Spleen (tissue), 11 donors: ENCODE measurements at regions not wholly inside any gene's neighbourhood (a gene's known extent, or its start where the extent isn't known, plus 50 kb on each side); places are given as distances from the start of the nearest gene placed in this dataset.
"Not testable (repeated sequence)": the region's sequence is repeated elsewhere in the genome, so short reads cannot be mapped to it uniquely, and the experiment has no call there.

Source experiments
- DNase-seq: peaks from one replicate; pipeline ENCODE4 v3.0.0-alpha.2; 2020
- H3K27ac ChIP-seq, 8 donors: fragments of 200-600 bp; sonication (generic) in 7 of 8; 1 replicate in 4 of 8; 2 replicates in 4 of 8; pipeline versions ENCODE4 v1.5.0 to v1.8.0; 2016 to 2021; ENCODE audit warnings: inconsistent platforms in 4 of 8, mild to moderate bottlenecking in 4 of 8, moderate library complexity in 1 of 8
- H3K27me3 ChIP-seq, 7 donors: fragments of 200-600 bp; sonication (generic) in 6 of 7; replicated peaks in 1 of 7; 1 replicate in 4 of 7; 2 replicates in 3 of 7; pipeline versions ENCODE4 v1.5.0 to v1.8.0; 2016 to 2021; ENCODE audit warnings: inconsistent platforms in 3 of 7, mild to moderate bottlenecking in 1 of 7
- H3K36me3 ChIP-seq, 6 donors: fragments of 200-600 bp; sonication (generic) in 5 of 6; 1 replicate in 4 of 6; 2 replicates in 2 of 6; pipeline versions ENCODE4 v1.5.0 to v1.8.0; 2016 to 2021; ENCODE audit warnings: inconsistent platforms in 2 of 6
- H3K4me1 ChIP-seq, 6 donors: fragments of 200-600 bp; sonication (generic) in 5 of 6; 1 replicate in 3 of 6; 2 replicates in 3 of 6; pipeline versions ENCODE4 v1.5.0 to v1.8.0; 2016 to 2021; ENCODE audit warnings: inconsistent platforms in 3 of 6
- H3K4me3 ChIP-seq, 8 donors: fragments of 200-600 bp; sonication (generic) in 7 of 8; 1 replicate in 4 of 8; 2 replicates in 4 of 8; pipeline versions ENCODE4 v1.5.0 to v1.8.0; 2016 to 2021; ENCODE audit warnings: inconsistent platforms in 4 of 8, mild to moderate bottlenecking in 4 of 8, moderate library complexity in 2 of 8
- H3K9me3 ChIP-seq, 8 donors: fragments of 200-600 bp; sonication (generic) in 7 of 8; 1 replicate in 4 of 8; 2 replicates in 4 of 8; pipeline versions ENCODE4 v1.5.0 to v1.8.0; 2016 to 2021; ENCODE audit warnings: inconsistent platforms in 4 of 8
- POLR2A ChIP-seq, 3 donors: fragments of 450-650 bp; IDR thresholded peaks; one replicate each; pipeline ENCODE4 v1.5.1; 2017; ENCODE audit warnings: antibody characterized with exemption in 3 of 3, mild to moderate bottlenecking in 1 of 3
- POLR2AphosphoS5 ChIP-seq, 3 donors: sonication (generic); formaldehyde crosslinking; IDR thresholded peaks; one replicate each; pipeline ENCODE4 v1.5.1; 2017; ENCODE audit warnings: antibody characterized with exemption in 3 of 3
- WGBS, 5 donors: extraction: QIAGEN DNeasy Blood & Tissue Kit in 3 of 5; methylation state at CpG; one replicate each; pipeline versions ENCODE4 v1.1.5 to v1.1.7; 2013 to 2018; 5-methylcytosine and 5-hydroxymethylcytosine counted together
- intact Hi-C: fragments of 100-400 bp; cut with DNase I; formaldehyde crosslinking; loops from one replicate; pipeline ENCODE4 v1.15.0; 2023; ENCODE audit warnings: low total_unique reads
- TF ChIP-seq, protein P1 (sequence below), 11 experiments: fragments of 200-600 bp in 7 of 11; fragments of 450-650 bp in 4 of 11; sonication (generic) in 4 of 11; IDR thresholded peaks in 8 of 11; conservative IDR thresholded peaks in 3 of 11; 1 replicate in 7 of 11; 2 replicates in 4 of 11; pipeline versions ENCODE4 v1.4.0 to v1.8.0; 2016 to 2021; ENCODE audit warnings: antibody characterized with exemption in 11 of 11, inconsistent platforms in 4 of 11, mild to moderate bottlenecking in 1 of 11
- donor health status: healthy with polysubstance abuse.
- donor health status: DM: no; HTN: no; CAD: no; lungs with moderate emphysema.
- donor health status: DM: no; HTN: no; CAD: no.
- donor health status: Bipolar disorder and iron deficiency.
- donor health status: healthy.
- donor health status: DM: no; HTN: no; CAD: no.
- donor health status: DM: yes; HTN: yes; CAD: no.

GRCh38 chr4:131721883-131722282, 1427.2 kb upstream of the PCDH10 start:
- intact Hi-C loops: no loop called here
- Histone ChIP-seq H3K4me1 (no peaks in the 10 kb centered on the region), H3K27ac (no peak overlapping the region), H3K27me3 (no peaks in the 10 kb centered on the region), H3K4me3 (no peak overlapping the region), H3K9me3 (peaks cover 0 to 8% (median 0%) of the 10 kb centered on the region in 8 donors), H3K36me3 (no peaks in the 10 kb centered on the region)
- WGBS, 5 donors: 70 to 89% (median 80%) methylated on average over 2 of the region's 2 CpGs
- TF ChIP-seq, protein P1, sequence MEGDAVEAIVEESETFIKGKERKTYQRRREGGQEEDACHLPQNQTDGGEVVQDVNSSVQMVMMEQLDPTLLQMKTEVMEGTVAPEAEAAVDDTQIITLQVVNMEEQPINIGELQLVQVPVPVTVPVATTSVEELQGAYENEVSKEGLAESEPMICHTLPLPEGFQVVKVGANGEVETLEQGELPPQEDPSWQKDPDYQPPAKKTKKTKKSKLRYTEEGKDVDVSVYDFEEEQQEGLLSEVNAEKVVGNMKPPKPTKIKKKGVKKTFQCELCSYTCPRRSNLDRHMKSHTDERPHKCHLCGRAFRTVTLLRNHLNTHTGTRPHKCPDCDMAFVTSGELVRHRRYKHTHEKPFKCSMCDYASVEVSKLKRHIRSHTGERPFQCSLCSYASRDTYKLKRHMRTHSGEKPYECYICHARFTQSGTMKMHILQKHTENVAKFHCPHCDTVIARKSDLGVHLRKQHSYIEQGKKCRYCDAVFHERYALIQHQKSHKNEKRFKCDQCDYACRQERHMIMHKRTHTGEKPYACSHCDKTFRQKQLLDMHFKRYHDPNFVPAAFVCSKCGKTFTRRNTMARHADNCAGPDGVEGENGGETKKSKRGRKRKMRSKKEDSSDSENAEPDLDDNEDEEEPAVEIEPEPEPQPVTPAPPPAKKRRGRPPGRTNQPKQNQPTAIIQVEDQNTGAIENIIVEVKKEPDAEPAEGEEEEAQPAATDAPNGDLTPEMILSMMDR (IDR thresholded peaks at IDR 0.05 in 8 of 11, conservative IDR thresholded peaks at IDR 0.05 in 3 of 11): no peak
- TF ChIP-seq POLR2AphosphoS5 (IDR thresholded peaks at IDR 0.05) (no peak), POLR2A (IDR thresholded peaks at IDR 0.05) (no peak)
- no peak for DNase-seq

- H3K4me3 ChIP-seq, H3K4me1 ChIP-seq, H3K27ac ChIP-seq, H3K27me3 ChIP-seq, H3K36me3 ChIP-seq, intact Hi-C loops, H3K9me3 ChIP-seq: not testable (repeated sequence)
- WGBS, 5 donors: 91 to 97% (median 97%) methylated on average over 14 to 18 of the region's 24 CpGs
- peak; percentile 50 for DNase-seq
Measured at GRCh38 chr4:131723069-131723468, 1426.0 kb upstream of the PCDH10 start.

DNA sequence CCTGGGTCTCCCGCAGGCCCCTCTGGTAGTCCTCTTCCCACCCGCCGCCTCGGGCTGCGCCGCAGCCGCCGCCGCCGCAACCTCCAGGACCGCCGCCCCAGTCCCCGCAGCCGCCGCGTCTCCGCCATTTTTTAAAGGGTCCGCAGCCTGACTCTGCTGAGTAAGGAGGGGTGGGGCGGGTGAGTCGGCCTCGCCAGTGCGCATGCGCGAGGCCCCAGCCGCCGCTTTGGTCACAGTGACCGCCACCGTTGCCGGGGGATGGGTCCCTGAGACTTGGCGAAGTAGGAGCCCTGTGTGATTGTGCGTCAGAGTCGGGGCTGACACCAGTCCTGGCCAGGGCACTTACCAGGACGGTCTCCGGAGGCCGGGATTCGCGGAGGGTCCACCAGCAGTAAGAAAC, 1424.2 kb upstream of the PCDH10 start:
- H3K9me3 ChIP-seq: peaks cover 0 to 15% (median 1%) of the 10 kb centered on the region in 8 donors
- DNase-seq: peak; percentile 80
- H3K27me3 ChIP-seq, H3K36me3 ChIP-seq, H3K4me3 ChIP-seq, intact Hi-C loops, H3K27ac ChIP-seq, H3K4me1 ChIP-seq: not testable (repeated sequence)
- 85 to 97% (median 94%) methylated on average over 24 to 36 of the region's 37 CpGs; no CpG with 5 or more reads in 1 of the 5 donors for WGBS, 5 donors

DNA sequence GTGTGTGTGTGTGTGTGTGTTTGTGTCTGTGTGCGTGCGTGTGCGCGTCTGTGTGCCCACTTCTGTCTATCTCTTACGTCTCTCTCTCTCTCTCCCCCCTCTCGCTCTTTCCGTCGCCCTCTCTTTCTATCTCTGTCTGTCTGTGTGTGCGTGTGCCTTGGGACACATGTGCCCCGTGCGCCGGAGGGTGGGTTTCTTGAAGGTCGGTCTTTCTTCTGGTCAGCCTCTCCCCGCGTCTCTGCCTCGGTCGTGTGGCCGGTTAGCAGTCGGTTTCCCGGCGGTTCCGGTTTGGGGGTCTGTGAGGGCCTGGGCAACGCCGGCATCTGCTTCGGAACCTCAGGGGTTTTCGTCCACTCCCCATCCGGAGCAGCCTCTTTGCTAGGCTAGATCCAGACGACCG, 1423.6 kb upstream of the PCDH10 start:
- H3K36me3 ChIP-seq, H3K27me3 ChIP-seq, H3K4me3 ChIP-seq, intact Hi-C loops, DNase-seq, H3K4me1 ChIP-seq, H3K27ac ChIP-seq: not testable (repeated sequence)
- 96 to 99% (median 98%) methylated on average over 18 to 29 of the region's 29 CpGs; no CpG with 5 or more reads in 1 of the 5 donors for WGBS, 5 donors
- peaks cover 0 to 18% (median 2%) of the 10 kb centered on the region in 8 donors for H3K9me3 ChIP-seq

DNA sequence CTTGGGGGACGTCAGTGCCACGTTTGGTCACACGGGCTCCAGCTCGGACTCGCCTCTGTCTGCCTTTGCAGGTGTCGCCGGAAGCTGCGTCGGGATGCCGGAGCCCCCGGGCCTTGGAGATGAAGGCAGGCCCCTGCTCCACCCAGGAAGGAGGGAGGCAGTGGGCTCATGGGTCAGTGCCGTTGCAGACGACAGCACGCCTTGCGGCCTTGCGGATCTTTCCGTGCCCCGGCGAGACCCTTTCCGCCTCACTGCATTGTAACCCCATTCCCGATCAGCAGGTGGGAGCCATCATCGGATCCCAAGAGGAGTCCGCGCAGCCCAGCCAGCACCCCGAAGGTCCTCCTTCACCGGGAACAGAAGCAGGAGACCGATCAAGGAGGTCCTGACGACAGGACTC, 1422.2 kb upstream of the PCDH10 start:
- H3K27ac ChIP-seq, H3K4me3 ChIP-seq, intact Hi-C loops, H3K4me1 ChIP-seq, H3K36me3 ChIP-seq, H3K27me3 ChIP-seq: not testable (repeated sequence)
- peaks cover 0 to 18% (median 2%) of the 10 kb centered on the region in 8 donors for H3K9me3 ChIP-seq
- DNase-seq: peak; percentile 4
- whole genome bisulfite sequencing, 5 donors: 92 to 98% (median 97%) methylated on average over 13 to 21 of the region's 28 CpGs

- peaks cover 0 to 18% (median 2%) of the 10 kb centered on the region in 8 donors for H3K9me3 ChIP-seq
- DNase-seq, intact Hi-C loops, H3K4me1 ChIP-seq, H3K4me3 ChIP-seq, H3K36me3 ChIP-seq, H3K27ac ChIP-seq, H3K27me3 ChIP-seq: not testable (repeated sequence)
- WGBS, 5 donors: 93 to 98% (median 96%) methylated on average over 25 to 33 of the region's 40 CpGs
Measured at GRCh38 chr4:131727418-131727817, 1421.7 kb upstream of the PCDH10 start.

DNA sequence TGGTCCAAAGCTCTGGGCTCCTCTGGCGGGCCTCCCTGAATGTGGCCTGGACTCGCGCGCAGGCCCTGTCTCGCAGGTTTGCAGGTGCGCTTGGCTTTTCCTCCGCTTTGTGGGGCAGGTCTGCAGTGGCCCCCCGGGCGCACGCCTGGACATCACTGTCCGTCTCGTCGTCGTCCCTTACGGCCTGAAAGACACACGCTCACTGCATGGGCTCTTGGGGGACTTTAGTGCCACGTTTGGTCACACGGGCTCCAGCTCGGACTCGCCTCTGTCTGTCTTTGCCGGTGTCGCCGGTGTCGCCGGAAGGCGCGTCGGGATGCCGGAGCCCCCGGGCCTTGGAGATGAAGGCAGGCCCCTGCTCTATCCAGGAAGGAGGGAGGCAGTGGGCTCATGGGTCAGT, 1419.9 kb upstream of the PCDH10 start:
- H3K27me3 ChIP-seq, H3K36me3 ChIP-seq, H3K4me1 ChIP-seq, H3K27ac ChIP-seq, H3K4me3 ChIP-seq, intact Hi-C loops: not testable (repeated sequence)
- H3K9me3 ChIP-seq: peaks cover 0 to 18% (median 2%) of the 10 kb centered on the region in 8 donors
- DNase-seq: peak; percentile 50
- WGBS, 5 donors: 93 to 99% (median 97%) methylated on average over 23 to 30 of the region's 30 CpGs

GRCh38 chr4:131729716-131730398, 1419.2 kb upstream of the PCDH10 start:
- 89 to 95% (median 92%) methylated on average over 40 to 55 of the region's 59 CpGs for WGBS, 5 donors
- H3K4me3 ChIP-seq, intact Hi-C loops, H3K36me3 ChIP-seq, H3K4me1 ChIP-seq, H3K27ac ChIP-seq, H3K27me3 ChIP-seq: not testable (repeated sequence)
- peaks cover 0 to 13% (median 2%) of the 10 kb centered on the region in 8 donors for H3K9me3 ChIP-seq
- peak; percentile 59 for DNase-seq

DNA sequence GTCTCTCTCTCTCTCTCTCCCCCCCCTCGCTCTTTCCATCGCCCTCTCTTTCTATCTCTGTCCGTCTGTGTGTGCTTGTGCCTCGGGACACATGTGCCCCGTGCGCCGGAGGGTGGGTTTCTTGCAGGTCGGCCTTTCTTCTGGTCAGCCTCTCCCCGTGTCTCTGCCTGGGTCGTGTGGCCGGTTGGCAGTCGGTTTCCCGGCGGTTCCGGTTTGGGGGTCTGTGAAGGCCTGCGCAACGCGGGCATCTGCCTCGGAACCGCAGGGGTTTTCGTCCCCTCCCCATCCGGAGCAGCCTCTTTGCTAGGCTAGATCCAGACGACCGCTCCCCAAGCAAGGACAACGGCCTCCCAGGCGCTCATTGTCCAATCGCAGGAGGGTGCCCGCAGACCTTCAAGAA, 1418.5 kb upstream of the PCDH10 start:
- peak; percentile 54 for DNase-seq
- H3K4me1 ChIP-seq, H3K27me3 ChIP-seq, H3K27ac ChIP-seq, H3K36me3 ChIP-seq, H3K4me3 ChIP-seq, intact Hi-C loops: not testable (repeated sequence)
- H3K9me3 ChIP-seq: peaks cover 0 to 15% (median 4%) of the 10 kb centered on the region in 8 donors
- 91 to 100% (median 96%) methylated on average over 3 to 28 of the region's 28 CpGs for WGBS, 5 donors

DNA sequence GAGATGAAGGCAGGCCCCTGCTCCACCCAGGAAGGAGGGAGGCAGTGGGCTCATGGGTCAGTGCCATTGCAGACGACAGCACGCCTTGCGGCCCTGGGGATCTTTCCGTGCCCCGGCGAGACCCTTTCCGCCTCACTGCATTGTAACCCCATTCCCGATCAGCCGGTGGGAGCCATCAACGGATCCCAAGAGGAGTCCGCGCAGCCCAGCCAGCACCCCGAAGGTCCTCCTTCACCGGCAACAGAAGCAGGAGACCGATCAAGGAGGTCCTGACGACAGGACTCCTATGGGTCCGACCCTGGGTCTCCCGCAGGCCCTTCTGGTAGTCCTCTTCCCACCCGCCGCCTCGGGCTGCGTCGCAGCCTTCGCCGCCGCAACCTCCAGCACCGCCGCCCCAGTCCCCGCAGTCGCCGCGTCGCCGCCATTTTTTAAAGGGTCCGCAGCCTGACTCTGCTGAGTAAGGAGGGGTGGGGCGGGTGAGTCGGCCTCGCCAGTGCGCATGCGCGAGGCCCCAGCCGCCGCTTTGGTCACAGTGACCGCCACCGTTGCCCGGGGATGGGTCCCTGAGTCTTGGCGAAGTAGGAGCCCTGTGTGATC, 1417.0 kb upstream of the PCDH10 start:
- H3K9me3 ChIP-seq: peaks cover 0 to 15% (median 4%) of the 10 kb centered on the region in 8 donors
- H3K36me3 ChIP-seq, H3K27ac ChIP-seq, H3K4me1 ChIP-seq, H3K4me3 ChIP-seq, H3K27me3 ChIP-seq, intact Hi-C loops: not testable (repeated sequence)
- peak; percentile 33 for DNase-seq
- WGBS, 5 donors: 95 to 100% (median 98%) methylated on average over 2 to 40 of the region's 47 CpGs; no CpG with 5 or more reads in 1 of the 5 donors
